ENCODE measurements at regions not wholly inside any gene's neighbourhood (a gene's known extent, or its start where the extent isn't known, plus 50 kb on each side); places are given as distances from the start of the nearest gene placed in this dataset.
"Not testable (repeated sequence)": the region's sequence is repeated elsewhere in the genome, so short reads cannot be mapped to it uniquely, and the experiment has no call there.

GRCh38 chr22:10737931-10738330 is 4790.1 kb upstream of the OR11H1 start:
- not testable (repeated sequence) for ATAC-seq, DNase-seq

GRCh38 chr22:10741210-10741609 is 4786.8 kb upstream of the OR11H1 start:
- ATAC-seq (no peak), DNase-seq (no peak)

- peak; percentile 53 for ATAC-seq
Observed at GRCh38 chr22:10741776-10742630, 4786.0 kb upstream of the OR11H1 start.

GRCh38 chr22:10746382-10746781 is 4781.6 kb upstream of the OR11H1 start:
- ATAC-seq, DNase-seq: not testable (repeated sequence)

More at GRCh38 chr22:10741776-10742630, 4786.0 kb upstream of the OR11H1 start:
- not testable (repeated sequence) for DNase-seq

GRCh38 chr22:10747227-10747626 is 4780.8 kb upstream of the OR11H1 start:
- ATAC-seq, DNase-seq: not testable (repeated sequence)

GRCh38 chr22:10748751-10749150 is 4779.2 kb upstream of the OR11H1 start:
- not testable (repeated sequence) for ATAC-seq, DNase-seq

- not testable (repeated sequence) for DNase-seq
- ATAC-seq = peak; percentile 17
Observed at GRCh38 chr22:10749423-10749822, 4778.6 kb upstream of the OR11H1 start.

GRCh38 chr22:10753566-10753965 is 4774.4 kb upstream of the OR11H1 start:
- ATAC-seq = not testable (repeated sequence)

GRCh38 chr22:10755350-10755749 is 4772.6 kb upstream of the OR11H1 start:
- not testable (repeated sequence) for ATAC-seq, DNase-seq

More at GRCh38 chr22:10753566-10753965, 4774.4 kb upstream of the OR11H1 start:
- DNase-seq = not testable (repeated sequence)

- DNase-seq, ATAC-seq: not testable (repeated sequence)
Observed at GRCh38 chr22:10760418-10760817, 4767.6 kb upstream of the OR11H1 start.

GRCh38 chr22:10766320-10766719 is 4761.7 kb upstream of the OR11H1 start:
- not testable (repeated sequence) for DNase-seq
- peak; percentile 19 for ATAC-seq

GRCh38 chr22:10768875-10769274 is 4759.1 kb upstream of the OR11H1 start:
- ATAC-seq, DNase-seq: not testable (repeated sequence)

GRCh38 chr22:10771744-10772143 is 4756.2 kb upstream of the OR11H1 start:
- DNase-seq, ATAC-seq: not testable (repeated sequence)

GRCh38 chr22:10773341-10773740 is 4754.7 kb upstream of the OR11H1 start:
- DNase-seq, ATAC-seq: not testable (repeated sequence)

GRCh38 chr22:10775601-10776357 is 4752.2 kb upstream of the OR11H1 start:
- not testable (repeated sequence) for DNase-seq
- ATAC-seq = peak; percentile 25

GRCh38 chr22:10776358-10776729 is 4751.6 kb upstream of the OR11H1 start:
- not testable (repeated sequence) for ATAC-seq, DNase-seq

GRCh38 chr22:10777733-10778132 is 4750.3 kb upstream of the OR11H1 start:
- DNase-seq, ATAC-seq: not testable (repeated sequence)

GRCh38 chr22:10778296-10778814 is 4749.6 kb upstream of the OR11H1 start:
- no peak for DNase-seq
- no peak for ATAC-seq

GRCh38 chr22:10779200-10779599 is 4748.8 kb upstream of the OR11H1 start:
- ATAC-seq, DNase-seq: not testable (repeated sequence)

- ATAC-seq = peak; percentile 34
Observed at GRCh38 chr22:10780281-10780680, 4747.7 kb upstream of the OR11H1 start.

GRCh38 chr22:10781571-10782403 is 4746.2 kb upstream of the OR11H1 start:
- DNase-seq (no peak), ATAC-seq (no peak)

More at GRCh38 chr22:10780281-10780680, 4747.7 kb upstream of the OR11H1 start:
- no peak for DNase-seq
